OCI-LY3 (cell line): ENCODE measurements at regions not wholly inside any gene's neighbourhood (a gene's known extent, or its start where the extent isn't known, plus 50 kb on each side); places are given as distances from the start of the nearest gene placed in this dataset.

Source experiments
- H2AFZ ChIP-seq: fragments of 200-600, 300-600 bp; shearing (Covaris generic); 2 replicates; pipeline ENCODE4 v1.6.0; 2014; ENCODE audit warnings: antibody characterized with exemption, low read depth, low read length
- H3K27ac ChIP-seq: fragments of 200-600, 300-600 bp; sonication (generic); 2 replicates; pipeline ENCODE4 v1.5.1; 2014; ENCODE audit warnings: mild to moderate bottlenecking, low read length, moderate library complexity, mixed read lengths
- H3K27me3 ChIP-seq: fragments of 200-600, 300-600 bp; sonication (generic); 2 replicates; pipeline ENCODE4 v1.6.1; 2014; ENCODE audit warnings: low read depth, low read length, mixed read lengths
- H3K36me3 ChIP-seq: fragments of 200-600, 300-600 bp; sonication (generic); replicated peaks from 2 replicates; pipeline ENCODE3; 2014; ENCODE audit warnings: low read depth, low read length, mixed read lengths
- H3K4me1 ChIP-seq: fragments of 300-600, 200-600 bp; sonication (generic); 2 replicates; pipeline ENCODE4 v1.6.1; 2014; ENCODE audit warnings: low read length, mixed read lengths
- H3K4me2 ChIP-seq: fragments of 200-600, 300-600 bp; sonication (generic); 2 replicates; pipeline ENCODE4 v1.6.1; 2014; ENCODE audit warnings: low read length, mixed read lengths
- H3K4me3 ChIP-seq: fragments of 300-600, 200-600 bp; sonication (generic); 2 replicates; pipeline ENCODE4 v1.5.1; 2014; ENCODE audit warnings: antibody characterized with exemption, mild to moderate bottlenecking, low read length, moderate library complexity
- H3K79me2 ChIP-seq: fragments of 300-600, 200-600 bp; shearing (Covaris generic); 2 replicates; pipeline ENCODE4 v1.6.1; 2014; ENCODE audit warnings: mild to moderate bottlenecking, low read length, mixed read lengths
- H3K9ac ChIP-seq: fragments of 300-600, 200-600 bp; shearing (Covaris generic); 2 replicates; pipeline ENCODE4 v1.6.0; 2014; ENCODE audit warnings: mild to moderate bottlenecking, low read length, moderate library complexity
- H3K9me3 ChIP-seq: fragments of 200-600, 300-600 bp; shearing (Covaris generic); 2 replicates; pipeline ENCODE4 v1.6.1; 2014; ENCODE audit warnings: low read length, mixed read lengths; ENCODE audit not compliant: insufficient read depth
- H4K20me1 ChIP-seq: fragments of 200-600, 300-600 bp; sonication (generic); 2 replicates; pipeline ENCODE4 v1.6.1; 2016; ENCODE audit warnings: low read length, mixed read lengths; ENCODE audit not compliant: insufficient read depth
- EZH2phosphoT487 ChIP-seq: fragments of 200-600 bp; shearing (Covaris generic); IDR thresholded peaks from 2 replicates; pipeline ENCODE4 v1.6.1; 2018; ENCODE audit warnings: antibody characterized with exemption, mixed run types, low read depth
- TF ChIP-seq, protein P1 (sequence below): fragments of 200-600, 300-600 bp; sonication (generic); IDR thresholded peaks from 2 replicates; pipeline ENCODE4 v1.5.1; 2014; ENCODE audit warnings: antibody characterized with exemption, low read length, low read depth

GRCh38 chr1:81467383-81467782 is 333.4 kb upstream of the ADGRL2 start:
- Histone ChIP-seq H3K36me3 (no peaks in the 10 kb centered on the region), H3K4me3 (no peak overlapping the region), H4K20me1 (no peaks in the 10 kb centered on the region), H3K79me2 (no peaks in the 10 kb centered on the region), H2AFZ (no peak overlapping the region), H3K9me3 (no peaks in the 10 kb centered on the region), H3K27ac (no peak overlapping the region), H3K27me3 (no peaks in the 10 kb centered on the region), H3K9ac (no peak overlapping the region), H3K4me1 (peaks cover 7% of the 10 kb centered on the region), H3K4me2 (no peak overlapping the region)
- TF ChIP-seq EZH2phosphoT487: no peak
- TF ChIP-seq, protein P1, sequence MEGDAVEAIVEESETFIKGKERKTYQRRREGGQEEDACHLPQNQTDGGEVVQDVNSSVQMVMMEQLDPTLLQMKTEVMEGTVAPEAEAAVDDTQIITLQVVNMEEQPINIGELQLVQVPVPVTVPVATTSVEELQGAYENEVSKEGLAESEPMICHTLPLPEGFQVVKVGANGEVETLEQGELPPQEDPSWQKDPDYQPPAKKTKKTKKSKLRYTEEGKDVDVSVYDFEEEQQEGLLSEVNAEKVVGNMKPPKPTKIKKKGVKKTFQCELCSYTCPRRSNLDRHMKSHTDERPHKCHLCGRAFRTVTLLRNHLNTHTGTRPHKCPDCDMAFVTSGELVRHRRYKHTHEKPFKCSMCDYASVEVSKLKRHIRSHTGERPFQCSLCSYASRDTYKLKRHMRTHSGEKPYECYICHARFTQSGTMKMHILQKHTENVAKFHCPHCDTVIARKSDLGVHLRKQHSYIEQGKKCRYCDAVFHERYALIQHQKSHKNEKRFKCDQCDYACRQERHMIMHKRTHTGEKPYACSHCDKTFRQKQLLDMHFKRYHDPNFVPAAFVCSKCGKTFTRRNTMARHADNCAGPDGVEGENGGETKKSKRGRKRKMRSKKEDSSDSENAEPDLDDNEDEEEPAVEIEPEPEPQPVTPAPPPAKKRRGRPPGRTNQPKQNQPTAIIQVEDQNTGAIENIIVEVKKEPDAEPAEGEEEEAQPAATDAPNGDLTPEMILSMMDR: no peak

DNA sequence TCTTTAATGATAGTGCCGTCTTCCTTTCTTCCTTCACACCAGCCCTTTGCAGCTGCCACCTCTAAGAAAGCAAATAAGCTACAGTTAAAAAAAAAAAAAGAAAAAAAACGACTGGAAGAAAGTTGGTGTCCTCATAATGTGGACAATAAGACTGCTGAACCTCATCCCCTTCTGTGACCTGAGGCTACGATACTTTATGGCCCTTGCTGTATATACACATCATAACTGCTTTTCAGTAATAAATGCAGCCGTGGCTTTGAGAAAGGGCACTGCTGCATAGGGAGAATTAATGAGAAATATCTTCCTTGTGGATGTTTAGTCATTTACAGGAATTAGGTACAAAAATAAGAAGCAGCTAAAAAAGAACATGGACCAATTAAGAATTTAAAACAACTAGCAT is 333.8 kb upstream of the ADGRL2 start:
- no peak overlapping the region for H3K9ac ChIP-seq
- H4K20me1 ChIP-seq: no peaks in the 10 kb centered on the region
- no peaks in the 10 kb centered on the region for H3K36me3 ChIP-seq
- no peak overlapping the region for H3K4me2 ChIP-seq
- no peaks in the 10 kb centered on the region for H3K9me3 ChIP-seq
- H2AFZ ChIP-seq: no peak overlapping the region
- H3K27me3 ChIP-seq: no peaks in the 10 kb centered on the region
- TF ChIP-seq, protein P1: no peak
- TF ChIP-seq EZH2phosphoT487: no peak
- H3K4me3 ChIP-seq: no peak overlapping the region
- H3K27ac ChIP-seq: no peak overlapping the region
- H3K79me2 ChIP-seq: no peaks in the 10 kb centered on the region
- H3K4me1 ChIP-seq: peaks cover 7% of the 10 kb centered on the region

DNA sequence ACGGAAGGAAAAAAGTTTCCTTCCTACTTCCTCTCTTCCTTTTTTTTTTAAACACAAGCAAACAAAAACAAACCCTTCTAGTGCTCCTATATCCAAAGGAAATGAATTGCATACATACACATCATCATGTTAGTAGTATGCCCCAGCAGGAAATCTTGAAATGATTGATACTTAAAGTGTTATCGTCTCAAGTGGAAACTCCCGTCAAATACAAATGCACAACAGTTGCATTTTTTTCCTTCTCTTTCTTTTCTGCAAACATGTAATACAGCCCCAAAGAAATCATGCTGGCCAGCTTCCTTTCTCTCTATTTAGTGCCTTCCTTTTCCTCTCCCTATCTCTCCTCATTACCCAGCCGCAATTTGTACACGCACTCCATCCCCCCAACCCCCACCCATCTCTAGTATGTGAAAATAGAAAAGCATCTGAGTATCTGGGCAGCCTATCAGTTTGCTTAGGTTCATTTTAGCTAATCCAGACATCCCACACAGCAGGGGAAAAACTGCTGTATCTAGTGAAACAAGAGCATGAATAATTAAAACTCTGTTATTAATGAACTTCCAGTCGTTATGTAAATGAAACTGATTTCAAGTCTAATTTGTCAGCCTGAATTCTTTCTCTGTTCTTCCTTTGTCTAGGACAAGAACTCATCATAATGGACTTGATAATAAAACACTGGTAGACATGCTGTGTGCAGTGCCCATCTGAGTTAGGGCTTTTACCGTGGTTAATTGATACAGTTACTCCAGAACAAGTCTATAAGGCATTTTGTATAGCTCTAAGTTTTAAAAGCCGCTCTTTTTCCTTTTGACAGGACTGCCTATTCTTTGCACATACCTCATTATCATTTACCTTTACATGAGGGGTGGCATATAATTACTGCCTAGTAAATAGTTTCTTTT is 336.5 kb upstream of the ADGRL2 start:
- TF ChIP-seq, protein P1: no peak
- TF ChIP-seq EZH2phosphoT487: no peak

DNA sequence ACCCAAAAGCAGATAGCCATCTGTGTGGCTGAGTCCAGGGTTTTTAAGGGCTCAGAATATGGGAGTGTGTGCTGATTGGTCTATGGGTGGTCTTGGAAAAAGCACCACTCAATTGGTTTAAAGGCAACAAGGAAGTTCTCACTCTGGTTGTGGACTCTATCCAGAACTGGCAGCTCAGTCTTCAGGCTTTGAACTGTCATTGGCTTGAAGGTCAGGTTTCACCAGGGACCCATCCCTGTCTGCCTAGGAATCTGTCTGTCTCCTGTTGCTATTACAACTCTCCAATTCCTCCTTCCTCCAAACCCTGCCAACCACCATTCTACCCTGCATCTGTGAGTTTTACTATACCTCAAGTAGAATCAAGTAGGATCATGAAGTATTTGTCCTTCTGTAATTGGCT is 341.7 kb upstream of the ADGRL2 start:
- Histone ChIP-seq H3K27me3 (no peaks in the 10 kb centered on the region), H3K4me3 (no peak overlapping the region), H3K79me2 (no peaks in the 10 kb centered on the region), H3K4me2 (no peak overlapping the region), H2AFZ (no peak overlapping the region), H3K9ac (no peak overlapping the region), H3K27ac (no peak overlapping the region), H4K20me1 (no peaks in the 10 kb centered on the region), H3K9me3 (no peaks in the 10 kb centered on the region), H3K4me1 (peaks cover 14% of the 10 kb centered on the region), H3K36me3 (no peaks in the 10 kb centered on the region)
- TF ChIP-seq, protein P1: no peak
- no peak for TF ChIP-seq EZH2phosphoT487

More for the DNA sequence above, 336.5 kb upstream of the ADGRL2 start:
- Histone ChIP-seq H3K36me3 (no peaks in the 10 kb centered on the region), H4K20me1 (no peaks in the 10 kb centered on the region), H3K9me3 (no peaks in the 10 kb centered on the region), H3K27ac (no peak overlapping the region), H3K27me3 (no peaks in the 10 kb centered on the region), H3K4me3 (no peak overlapping the region), H3K9ac (no peak overlapping the region), H3K79me2 (no peaks in the 10 kb centered on the region), H3K4me1 (no peaks in the 10 kb centered on the region), H3K4me2 (no peak overlapping the region), H2AFZ (no peak overlapping the region)
